Esophagus squamous epithelium (tissue), 5 donors: ENCODE measurements at regions not wholly inside any gene's neighbourhood (a gene's known extent, or its start where the extent isn't known, plus 50 kb on each side); places are given as distances from the start of the nearest gene placed in this dataset.

Experiments
- DNase-seq: peaks from one replicate; lab custom pipeline; 2025; lab: John Stamatoyannopoulos, UW
- H3K27ac ChIP-seq, 4 donors: fragments of 200-600 bp; sonication (generic); one replicate each; pipeline ENCODE4 v1.5.1; 2016 to 2019; ENCODE audit warnings: mild to moderate bottlenecking in 1 of 4
- H3K27me3 ChIP-seq, 4 donors: fragments of 200-600 bp; sonication (generic); 1 replicate in 3 of 4; 2 replicates in 1 of 4; pipeline versions ENCODE4 v1.5.1 to v1.6.0; 2017 to 2021; ENCODE audit warnings: antibody characterized with exemption in 1 of 4
- H3K36me3 ChIP-seq, 3 donors: fragments of 200-600 bp; sonication (generic); one replicate each; pipeline ENCODE4 v1.5.1; 2016 to 2019
- H3K4me1 ChIP-seq, 3 donors: fragments of 200-600 bp; sonication (generic); one replicate each; pipeline ENCODE4 v1.5.1; 2017 to 2019
- H3K4me3 ChIP-seq, 4 donors: fragments of 200-600 bp; sonication (generic); 1 replicate in 3 of 4; 2 replicates in 1 of 4; pipeline ENCODE4 v1.5.1; 2016 to 2019; ENCODE audit warnings: mild to moderate bottlenecking in 2 of 4, moderate library complexity in 1 of 4
- H3K9me3 ChIP-seq, 3 donors: fragments of 200-600 bp; sonication (generic); one replicate each; pipeline ENCODE4 v1.5.1; 2016 to 2019
- POLR2A ChIP-seq, 4 donors: fragments of 450-650 bp; IDR thresholded peaks; one replicate each; pipeline ENCODE4 v1.6.1; 2017; ENCODE audit warnings: antibody characterized with exemption in 4 of 4, mild to moderate bottlenecking in 4 of 4, moderate library complexity in 3 of 4
- WGBS, 2 donors: methylation state at CpG; one replicate each; pipeline ENCODE4 v1.1.5; 2018; 5-methylcytosine and 5-hydroxymethylcytosine counted together
- intact Hi-C: fragments of 100-400 bp; cut with DNase I; formaldehyde crosslinking; loops from one replicate; pipeline ENCODE4 v1.15.0; 2022
- TF ChIP-seq, protein P1 (sequence below), 6 experiments: fragments of 450-650 bp in 4 of 6; fragments of 200-600 bp in 2 of 6; sonication (generic) in 2 of 6; IDR thresholded peaks; one replicate each; pipeline ENCODE4 v1.5.1; 2016 to 2019; ENCODE audit warnings: antibody characterized with exemption in 6 of 6, mild to moderate bottlenecking in 4 of 6, moderate library complexity in 4 of 6
- donor health status: DM: yes; HTN: yes; CAD: no.

DNA sequence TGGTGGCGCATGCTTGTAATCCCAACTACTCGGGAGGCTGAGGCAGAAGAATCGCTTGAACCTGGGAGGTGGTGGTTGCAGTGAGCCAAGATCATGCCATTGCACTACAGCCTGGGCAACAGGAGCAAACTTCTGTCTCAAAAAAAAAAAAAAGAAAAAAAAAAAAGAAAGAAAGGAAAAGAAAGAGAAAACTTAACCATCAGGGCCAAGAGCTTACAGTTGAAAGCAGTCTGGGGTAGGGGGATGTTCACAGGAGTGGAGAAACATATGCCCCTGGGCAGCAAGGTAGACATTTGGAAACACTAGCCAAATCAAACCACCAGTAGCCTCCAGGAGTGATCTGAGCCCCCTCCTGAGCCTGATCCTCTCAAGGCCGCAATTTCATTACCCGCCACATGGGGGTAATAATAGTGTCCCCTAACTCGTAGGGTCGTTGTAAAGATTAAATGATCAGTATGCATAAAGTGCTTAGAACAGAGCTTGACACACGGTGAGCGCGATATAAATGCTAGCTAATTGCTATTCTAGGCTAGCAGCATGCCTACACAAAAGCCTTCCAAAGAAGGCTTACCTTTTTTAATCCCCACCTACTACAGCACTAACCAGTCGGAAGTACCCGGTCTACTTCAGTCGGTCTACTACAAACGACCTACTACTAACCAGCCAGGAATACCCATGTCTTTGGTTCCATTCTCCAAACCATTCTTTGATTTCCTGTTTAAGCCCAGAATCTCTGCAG, 274.3 kb upstream of the NEBL start:
- intact Hi-C loops = no loop called here

DNA sequence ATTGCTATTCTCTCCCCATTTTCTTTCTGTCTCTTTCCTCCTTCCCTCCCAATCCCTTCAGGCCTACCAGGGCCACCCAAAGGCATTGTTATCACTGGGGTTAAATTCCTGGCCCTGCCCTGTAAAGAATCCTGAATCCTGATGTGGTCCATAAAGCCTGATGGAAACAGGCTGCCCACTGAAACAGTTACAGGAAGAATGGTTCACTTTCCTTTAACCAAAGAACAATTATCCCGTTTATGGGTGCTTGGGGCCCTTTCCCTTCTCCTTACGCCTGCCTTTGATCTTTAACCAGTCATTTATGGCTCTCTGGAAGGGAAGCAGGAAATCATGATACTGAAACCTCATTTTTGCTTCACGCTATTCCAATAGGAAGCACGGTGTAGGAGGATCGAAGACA, 273.1 kb upstream of the NEBL start:
- TF ChIP-seq, protein P1, sequence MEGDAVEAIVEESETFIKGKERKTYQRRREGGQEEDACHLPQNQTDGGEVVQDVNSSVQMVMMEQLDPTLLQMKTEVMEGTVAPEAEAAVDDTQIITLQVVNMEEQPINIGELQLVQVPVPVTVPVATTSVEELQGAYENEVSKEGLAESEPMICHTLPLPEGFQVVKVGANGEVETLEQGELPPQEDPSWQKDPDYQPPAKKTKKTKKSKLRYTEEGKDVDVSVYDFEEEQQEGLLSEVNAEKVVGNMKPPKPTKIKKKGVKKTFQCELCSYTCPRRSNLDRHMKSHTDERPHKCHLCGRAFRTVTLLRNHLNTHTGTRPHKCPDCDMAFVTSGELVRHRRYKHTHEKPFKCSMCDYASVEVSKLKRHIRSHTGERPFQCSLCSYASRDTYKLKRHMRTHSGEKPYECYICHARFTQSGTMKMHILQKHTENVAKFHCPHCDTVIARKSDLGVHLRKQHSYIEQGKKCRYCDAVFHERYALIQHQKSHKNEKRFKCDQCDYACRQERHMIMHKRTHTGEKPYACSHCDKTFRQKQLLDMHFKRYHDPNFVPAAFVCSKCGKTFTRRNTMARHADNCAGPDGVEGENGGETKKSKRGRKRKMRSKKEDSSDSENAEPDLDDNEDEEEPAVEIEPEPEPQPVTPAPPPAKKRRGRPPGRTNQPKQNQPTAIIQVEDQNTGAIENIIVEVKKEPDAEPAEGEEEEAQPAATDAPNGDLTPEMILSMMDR (IDR thresholded peaks at IDR 0.05) = no peak
- TF ChIP-seq POLR2A (IDR thresholded peaks at IDR 0.05) = no peak
- Histone ChIP-seq H3K27me3 (peaks cover 0 to 31% (median 0%) of the 10 kb centered on the region in 4 donors), H3K4me1 (peaks cover 5 to 35% (median 7%) of the 10 kb centered on the region in 3 donors), H3K27ac (no peak overlapping the region), H3K36me3 (peaks cover 0 to 14% (median 0%) of the 10 kb centered on the region in 3 donors), H3K4me3 (no peak overlapping the region), H3K9me3 (no peaks in the 10 kb centered on the region)
- 66 to 68% methylated on average over 5 of the region's 5 CpGs for WGBS, 2 donors
- intact Hi-C loops = no loop called here
- DNase-seq = no peak

More for the DNA sequence above, 274.3 kb upstream of the NEBL start:
- H3K27ac ChIP-seq = peak overlapping the region in 3 of 4 donors; percentile 36 to 94 (median 92)
- peak overlapping the region in 1 of 4 donors; percentile 13 for H3K4me3 ChIP-seq
- no peak for DNase-seq
- WGBS, 2 donors = 83 to 86% methylated on average over 12 to 14 of the region's 14 CpGs
- H3K36me3 ChIP-seq = peaks cover 0 to 14% (median 0%) of the 10 kb centered on the region in 3 donors
- no peak for TF ChIP-seq POLR2A (IDR thresholded peaks at IDR 0.05)
- TF ChIP-seq, protein P1 (IDR thresholded peaks at IDR 0.05) = peak in 1 of 6 experiments; percentile 29
- H3K4me1 ChIP-seq = peaks cover 5 to 46% (median 7%) of the 10 kb centered on the region in 3 donors
- no peaks in the 10 kb centered on the region for H3K9me3 ChIP-seq
- H3K27me3 ChIP-seq = peaks cover 0 to 31% (median 0%) of the 10 kb centered on the region in 4 donors

DNA sequence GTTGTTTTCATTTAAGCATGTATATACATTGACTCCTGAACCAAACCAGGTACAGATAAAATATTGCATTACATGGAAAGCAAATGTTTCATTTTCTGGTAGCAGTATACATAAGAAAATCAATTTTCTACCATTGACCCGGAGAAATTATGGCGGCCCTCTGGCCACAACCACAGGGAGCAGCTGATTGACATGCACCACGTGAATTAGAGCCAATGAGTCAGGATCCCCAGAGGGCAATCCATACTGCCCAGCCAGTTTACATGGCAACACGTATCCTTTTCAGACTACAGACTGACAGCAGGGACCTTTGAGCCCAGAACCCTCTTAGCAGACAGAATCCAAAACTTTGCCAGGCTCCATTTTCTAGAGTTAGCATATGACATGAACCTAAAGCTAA, 272.2 kb upstream of the NEBL start:
- peaks cover 1 to 25% (median 7%) of the 10 kb centered on the region in 3 donors for H3K4me1 ChIP-seq
- no peak for DNase-seq
- H3K27ac ChIP-seq = no peak overlapping the region
- intact Hi-C loops = no loop called here
- no peak overlapping the region for H3K4me3 ChIP-seq
- peaks cover 0 to 14% (median 0%) of the 10 kb centered on the region in 3 donors for H3K36me3 ChIP-seq
- TF ChIP-seq, protein P1 (IDR thresholded peaks at IDR 0.05) = no peak
- TF ChIP-seq POLR2A (IDR thresholded peaks at IDR 0.05) = no peak
- no peaks in the 10 kb centered on the region for H3K9me3 ChIP-seq
- WGBS, 2 donors = 57 to 73% methylated on average over 4 of the region's 4 CpGs
- peaks cover 0 to 25% (median 0%) of the 10 kb centered on the region in 4 donors for H3K27me3 ChIP-seq

DNA sequence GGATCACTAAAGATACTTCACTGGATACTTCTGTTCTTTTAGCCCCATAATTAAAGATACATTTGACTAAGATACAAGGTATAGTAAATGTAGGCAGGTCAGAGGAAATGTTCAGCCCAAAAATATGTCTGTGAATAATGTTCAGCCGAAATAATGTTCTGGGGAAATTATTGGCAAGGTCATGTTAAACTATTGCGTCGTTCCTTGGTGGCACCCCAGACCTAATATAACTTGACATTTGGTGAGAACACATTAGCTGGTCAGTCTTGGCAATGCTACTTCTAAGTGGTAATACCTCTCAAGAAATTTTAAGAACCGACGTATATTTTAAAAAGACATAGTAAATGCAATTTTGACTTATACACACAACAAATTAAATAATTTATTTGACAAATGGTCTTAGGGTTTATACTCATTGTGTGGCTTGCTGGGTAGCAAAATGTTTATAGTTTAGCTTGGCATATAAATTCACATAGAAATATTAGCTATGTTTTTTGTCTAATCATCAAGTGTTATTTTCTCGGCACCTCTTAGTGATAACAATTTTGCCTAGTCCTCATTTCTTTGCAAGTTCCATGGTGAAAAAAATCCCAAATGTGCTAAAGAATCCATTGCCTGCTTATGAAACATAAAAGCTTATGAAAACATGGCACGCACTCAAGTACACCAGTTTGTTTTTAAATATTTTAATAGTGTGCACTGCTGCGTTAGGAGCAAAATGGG, 270.3 kb upstream of the NEBL start:
- intact Hi-C loops = no loop called here
- Histone ChIP-seq H3K27ac (no peak overlapping the region), H3K36me3 (peaks cover 0 to 17% (median 0%) of the 10 kb centered on the region in 3 donors), H3K27me3 (peaks cover 0 to 7% (median 0%) of the 10 kb centered on the region in 4 donors), H3K4me1 (peaks cover 0 to 7% (median 0%) of the 10 kb centered on the region in 3 donors), H3K4me3 (no peak overlapping the region), H3K9me3 (no peaks in the 10 kb centered on the region)
- no peak for TF ChIP-seq POLR2A (IDR thresholded peaks at IDR 0.05)
- TF ChIP-seq, protein P1 (IDR thresholded peaks at IDR 0.05) = no peak
- DNase-seq = no peak
- WGBS, 2 donors = 89 to 91% methylated on average over 8 of the region's 8 CpGs
